Kidney (tissue), 13 donors: ENCODE measurements at regions not wholly inside any gene's neighbourhood (a gene's known extent, or its start where the extent isn't known, plus 50 kb on each side); places are given as distances from the start of the nearest gene placed in this dataset.

Experiments used
- DNase-seq, 5 donors: peaks; one replicate each; pipeline ENCODE4 v3.0.0-alpha.2; 2013 to 2020
- FAIRE-seq: peaks from 2 replicates; lab custom pipeline; 2012; peaks lifted over from hg19 to GRCh38; lab: Jason Lieb, UNC
- H3K27ac ChIP-seq, 2 donors: one replicate each; pipeline ENCODE4 v1.7.0; 2013; ENCODE audit warnings: low read depth in 2 of 2, low read length in 2 of 2, inconsistent platforms in 1 of 2
- H3K27me3 ChIP-seq: one replicate; pipeline ENCODE4 v1.7.1; 2013; ENCODE audit warnings: low read length, inconsistent platforms; ENCODE audit not compliant: control insufficient read depth, insufficient read depth
- H3K36me3 ChIP-seq, 3 donors: one replicate each; pipeline versions ENCODE4 v1.7.0 to v1.7.1; 2013; ENCODE audit warnings: low read length in 3 of 3, control low read depth in 1 of 3, inconsistent platforms in 1 of 3; ENCODE audit not compliant: insufficient read depth in 3 of 3, control insufficient read depth in 2 of 3
- H3K4me1 ChIP-seq, 3 donors: one replicate each; pipeline versions ENCODE4 v1.7.0 to v1.7.1; 2013; ENCODE audit warnings: low read length in 3 of 3, inconsistent platforms in 1 of 3, low read depth in 1 of 3; ENCODE audit not compliant: control insufficient read depth in 2 of 3, insufficient read depth in 2 of 3
- H3K4me3 ChIP-seq, 3 donors: one replicate each; pipeline versions ENCODE4 v1.7.0 to v1.8.1; 2013; ENCODE audit warnings: low read length in 3 of 3, control low read depth in 1 of 3, inconsistent platforms in 1 of 3
- H3K9ac ChIP-seq, 3 donors: one replicate each; pipeline versions ENCODE4 v1.7.0 to v1.7.1; 2013; ENCODE audit warnings: low read length in 3 of 3, control low read depth in 1 of 3, inconsistent platforms in 1 of 3
- H3K9me3 ChIP-seq, 3 donors: one replicate each; pipeline versions ENCODE4 v1.7.0 to v1.7.1; 2013; ENCODE audit warnings: low read length in 3 of 3, control low read depth in 1 of 3, inconsistent platforms in 1 of 3; ENCODE audit not compliant: control insufficient read depth in 2 of 3, insufficient read depth in 1 of 3
- intact Hi-C: fragments of 100-400 bp; cut with DNase I; formaldehyde crosslinking; loops from one replicate; pipeline ENCODE4 v1.11.1; 2022
- TF ChIP-seq, protein P1 (sequence below): IDR thresholded peaks from 3 replicates; pipeline ENCODE4 v1.5.1; 2012; ENCODE audit warnings: mild to moderate bottlenecking, moderate library complexity, borderline replicate concordance; ENCODE audit not compliant: insufficient read depth; ENCODE audit errors: extremely low read depth
- donor health status: control.
- donor health status: control.
- donor health status: control.
- donor health status: control.
- donor health status: control.
- donor health status: DM: yes; HTN: yes; CAD: no.
- donor health status: Normal renal cell carcinoma (clear cell type).

DNA sequence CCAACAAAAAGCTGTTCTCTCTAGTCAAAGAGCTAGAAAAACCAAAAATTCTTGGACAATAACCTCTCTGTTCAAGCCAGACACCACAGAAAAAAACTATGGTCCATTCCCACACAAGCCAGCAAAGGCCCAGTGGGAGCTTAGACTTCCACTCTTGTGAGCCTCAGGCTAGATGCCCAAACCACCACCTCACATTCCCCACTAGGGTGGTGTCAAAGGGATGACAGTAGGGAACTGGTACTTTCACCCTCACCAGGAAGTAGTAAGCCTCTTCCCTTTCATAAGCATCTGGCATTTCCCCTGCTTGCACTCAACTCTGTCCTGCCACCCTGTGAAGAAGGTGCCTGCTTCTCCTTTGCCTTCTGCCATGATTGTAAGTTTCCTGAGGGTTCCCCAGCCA is 58.4 kb upstream of the RNF217 start:
- Histone ChIP-seq H3K4me1 (no peaks in the 10 kb centered on the region), H3K36me3 (no peaks in the 10 kb centered on the region), H3K27me3 (no peaks in the 10 kb centered on the region), H3K27ac (no peak overlapping the region), H3K9ac (no peak overlapping the region), H3K4me3 (no peak overlapping the region), H3K9me3 (no peaks in the 10 kb centered on the region)
- intact Hi-C loops, result no loop called here
- TF ChIP-seq, protein P1, sequence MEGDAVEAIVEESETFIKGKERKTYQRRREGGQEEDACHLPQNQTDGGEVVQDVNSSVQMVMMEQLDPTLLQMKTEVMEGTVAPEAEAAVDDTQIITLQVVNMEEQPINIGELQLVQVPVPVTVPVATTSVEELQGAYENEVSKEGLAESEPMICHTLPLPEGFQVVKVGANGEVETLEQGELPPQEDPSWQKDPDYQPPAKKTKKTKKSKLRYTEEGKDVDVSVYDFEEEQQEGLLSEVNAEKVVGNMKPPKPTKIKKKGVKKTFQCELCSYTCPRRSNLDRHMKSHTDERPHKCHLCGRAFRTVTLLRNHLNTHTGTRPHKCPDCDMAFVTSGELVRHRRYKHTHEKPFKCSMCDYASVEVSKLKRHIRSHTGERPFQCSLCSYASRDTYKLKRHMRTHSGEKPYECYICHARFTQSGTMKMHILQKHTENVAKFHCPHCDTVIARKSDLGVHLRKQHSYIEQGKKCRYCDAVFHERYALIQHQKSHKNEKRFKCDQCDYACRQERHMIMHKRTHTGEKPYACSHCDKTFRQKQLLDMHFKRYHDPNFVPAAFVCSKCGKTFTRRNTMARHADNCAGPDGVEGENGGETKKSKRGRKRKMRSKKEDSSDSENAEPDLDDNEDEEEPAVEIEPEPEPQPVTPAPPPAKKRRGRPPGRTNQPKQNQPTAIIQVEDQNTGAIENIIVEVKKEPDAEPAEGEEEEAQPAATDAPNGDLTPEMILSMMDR, result no peak
- no peak for DNase-seq
- FAIRE-seq, result no peak

DNA sequence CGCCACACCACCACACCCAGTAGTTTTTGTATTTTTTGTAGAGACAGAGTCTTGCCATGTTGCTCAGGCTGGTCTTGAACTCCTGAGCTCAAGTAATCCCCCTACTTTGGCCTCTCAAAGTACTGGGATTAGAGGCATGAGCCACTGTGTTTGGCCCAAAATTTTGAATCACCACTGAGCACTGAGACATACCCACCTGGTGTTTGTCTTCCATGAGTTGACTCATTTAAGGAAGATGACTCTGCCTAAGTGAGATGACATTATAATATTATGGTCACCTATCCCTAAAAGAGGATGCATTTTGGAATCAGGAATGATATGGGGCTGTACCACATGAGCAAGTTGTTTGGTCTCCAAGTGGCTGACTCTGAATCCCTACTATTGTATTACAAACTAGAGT is 54.6 kb upstream of the RNF217 start:
- no peaks in the 10 kb centered on the region for H3K36me3 ChIP-seq
- TF ChIP-seq, protein P1, result no peak
- DNase-seq, result no peak
- intact Hi-C loops, result no loop called here
- no peaks in the 10 kb centered on the region for H3K9me3 ChIP-seq
- no peak for FAIRE-seq
- H3K27me3 ChIP-seq, result no peaks in the 10 kb centered on the region
- H3K4me1 ChIP-seq, result no peaks in the 10 kb centered on the region
- H3K4me3 ChIP-seq, result no peak overlapping the region
- no peak overlapping the region for H3K9ac ChIP-seq
- H3K27ac ChIP-seq, result no peak overlapping the region
